Activated naive CD4-positive, alpha-beta T cell treated with anti-CD3 and anti-CD28 coated beads, Interleukin-2, amount 50 U/mL, for 72 hours (primary cell): ENCODE measurements at regions not wholly inside any gene's neighbourhood (a gene's known extent, or its start where the extent isn't known, plus 50 kb on each side); places are given as distances from the start of the nearest gene placed in this dataset.

Experiments used
- ATAC-seq, 2 donors: fragments of 150-1000 bp; cut with Tn5 transposase; 2 replicates each; pipeline ENCODE4 v1.10.0; 2021; ENCODE audit warnings: mild to moderate bottlenecking in 2 of 2, moderate library complexity in 2 of 2
- DNase-seq, 2 donors: peaks; one replicate each; pipeline ENCODE4 v3.0.0; 2021 to 2022; ENCODE audit warnings: low spot score in 2 of 2
- H3K27ac Mint-ChIP-seq, 2 donors: one replicate each; pipeline ENCODE4 v1.8.0; 2022; ENCODE audit warnings: mild to moderate bottlenecking in 2 of 2, mixed read lengths in 2 of 2
- H3K36me3 Mint-ChIP-seq, 2 donors: one replicate each; pipeline ENCODE4 v1.8.0; 2022; ENCODE audit warnings: mixed read lengths in 2 of 2
- H3K9me3 Mint-ChIP-seq, 2 donors: one replicate each; pipeline ENCODE4 v1.8.0; 2022; ENCODE audit warnings: mixed read lengths in 2 of 2

- DNase-seq (no peak), ATAC-seq (no peak)
- Mint-ChIP-seq H3K27ac (no peak overlapping the region), H3K36me3 (peaks cover 6 to 16% of the 10 kb centered on the region in 2 donors), H3K9me3 (peaks cover 4 to 8% of the 10 kb centered on the region in 2 donors)
These were observed 147.6 kb downstream of the TRMT11 start for GRCh38 chr6:126133984-126134383.

GRCh38 chr6:126134491-126134890 lies 148.2 kb downstream of the TRMT11 start:
- ATAC-seq: no peak
- DNase-seq: no peak
- Mint-ChIP-seq H3K9me3 (peaks cover 4 to 8% of the 10 kb centered on the region in 2 donors), H3K27ac (no peak overlapping the region), H3K36me3 (peaks cover 6 to 16% of the 10 kb centered on the region in 2 donors)

GRCh38 chr6:126140015-126140414 lies 153.7 kb downstream of the TRMT11 start:
- DNase-seq: no peak
- no peaks in the 10 kb centered on the region for H3K9me3 Mint-ChIP-seq
- no peak for ATAC-seq
- no peak overlapping the region for H3K27ac Mint-ChIP-seq
- no peaks in the 10 kb centered on the region for H3K36me3 Mint-ChIP-seq

GRCh38 chr6:126143761-126144251 lies 157.5 kb downstream of the TRMT11 start:
- no peak for DNase-seq
- ATAC-seq: no peak
- Mint-ChIP-seq H3K9me3 (no peaks in the 10 kb centered on the region), H3K27ac (no peak overlapping the region), H3K36me3 (no peaks in the 10 kb centered on the region)

- H3K9me3 Mint-ChIP-seq: no peaks in the 10 kb centered on the region
- no peak overlapping the region for H3K27ac Mint-ChIP-seq
- no peak for ATAC-seq
- no peaks in the 10 kb centered on the region for H3K36me3 Mint-ChIP-seq
- DNase-seq: no peak
These were observed 159.0 kb downstream of the TRMT11 start for GRCh38 chr6:126145351-126145750.

GRCh38 chr6:126147291-126147815 lies 161.0 kb downstream of the TRMT11 start:
- Mint-ChIP-seq H3K27ac (no peak overlapping the region), H3K36me3 (no peaks in the 10 kb centered on the region), H3K9me3 (no peaks in the 10 kb centered on the region)
- ATAC-seq: no peak
- DNase-seq: no peak

GRCh38 chr6:126148853-126149252 lies 162.5 kb downstream of the TRMT11 start:
- Mint-ChIP-seq H3K36me3 (no peaks in the 10 kb centered on the region), H3K27ac (no peak overlapping the region), H3K9me3 (no peaks in the 10 kb centered on the region)
- DNase-seq: no peak
- ATAC-seq: no peak

GRCh38 chr6:126152372-126152745 lies 166.0 kb downstream of the TRMT11 start:
- Mint-ChIP-seq H3K36me3 (no peaks in the 10 kb centered on the region), H3K9me3 (no peaks in the 10 kb centered on the region), H3K27ac (no peak overlapping the region)
- ATAC-seq (no peak), DNase-seq (no peak)

GRCh38 chr6:126153661-126154060 lies 167.3 kb downstream of the TRMT11 start:
- Mint-ChIP-seq H3K27ac (no peak overlapping the region), H3K36me3 (no peaks in the 10 kb centered on the region), H3K9me3 (no peaks in the 10 kb centered on the region)
- ATAC-seq (no peak), DNase-seq (no peak)

- no peaks in the 10 kb centered on the region for H3K9me3 Mint-ChIP-seq
- no peak for DNase-seq
- no peaks in the 10 kb centered on the region for H3K36me3 Mint-ChIP-seq
- no peak for ATAC-seq
- no peak overlapping the region for H3K27ac Mint-ChIP-seq
These were observed 170.6 kb downstream of the TRMT11 start for GRCh38 chr6:126156973-126157372.

- Mint-ChIP-seq H3K27ac (no peak overlapping the region), H3K9me3 (peaks cover 12 to 13% of the 10 kb centered on the region in 2 donors), H3K36me3 (peaks cover 15 to 22% of the 10 kb centered on the region in 2 donors)
- ATAC-seq (no peak), DNase-seq (no peak)
These were observed 172.2 kb upstream of the CENPW start for GRCh38 chr6:126167726-126168125.

- Mint-ChIP-seq H3K9me3 (no peaks in the 10 kb centered on the region), H3K27ac (no peak overlapping the region), H3K36me3 (peaks cover 0 to 4% of the 10 kb centered on the region in 2 donors)
- ATAC-seq (no peak), DNase-seq (no peak)
These were observed 169.5 kb upstream of the CENPW start for GRCh38 chr6:126170433-126170832.

GRCh38 chr6:126170978-126171382 lies 168.9 kb upstream of the CENPW start:
- DNase-seq (peak in 1 of 2 donors; percentile 33), ATAC-seq (peak in 1 of 2 donors; percentile 63)
- Mint-ChIP-seq H3K36me3 (peaks cover 0 to 4% of the 10 kb centered on the region in 2 donors), H3K27ac (no peak overlapping the region), H3K9me3 (no peaks in the 10 kb centered on the region)

- Mint-ChIP-seq H3K27ac (no peak overlapping the region), H3K9me3 (no peaks in the 10 kb centered on the region), H3K36me3 (no peaks in the 10 kb centered on the region)
- no peak for DNase-seq
- no peak for ATAC-seq
These were observed 167.8 kb upstream of the CENPW start for GRCh38 chr6:126172131-126172530.

- H3K9me3 Mint-ChIP-seq: no peaks in the 10 kb centered on the region
- H3K27ac Mint-ChIP-seq: no peak overlapping the region
- H3K36me3 Mint-ChIP-seq: no peaks in the 10 kb centered on the region
- ATAC-seq: no peak
- no peak for DNase-seq
These were observed 166.7 kb upstream of the CENPW start for GRCh38 chr6:126173265-126173664.

- no peak overlapping the region for H3K27ac Mint-ChIP-seq
- H3K36me3 Mint-ChIP-seq: no peaks in the 10 kb centered on the region
- H3K9me3 Mint-ChIP-seq: no peaks in the 10 kb centered on the region
- no peak for DNase-seq
- ATAC-seq: peak in 1 of 2 donors; percentile 61
These were observed 165.2 kb upstream of the CENPW start for GRCh38 chr6:126174697-126175096.

- DNase-seq: no peak
- no peaks in the 10 kb centered on the region for H3K9me3 Mint-ChIP-seq
- H3K27ac Mint-ChIP-seq: no peak overlapping the region
- no peak for ATAC-seq
- H3K36me3 Mint-ChIP-seq: no peaks in the 10 kb centered on the region
These were observed 164.7 kb upstream of the CENPW start for GRCh38 chr6:126175251-126175650.

GRCh38 chr6:126176282-126176681 lies 163.6 kb upstream of the CENPW start:
- DNase-seq (no peak), ATAC-seq (no peak)
- Mint-ChIP-seq H3K36me3 (no peaks in the 10 kb centered on the region), H3K27ac (no peak overlapping the region), H3K9me3 (no peaks in the 10 kb centered on the region)
